HepG2 (cell line): ENCODE measurements at regions not wholly inside any gene's neighbourhood (a gene's known extent, or its start where the extent isn't known, plus 50 kb on each side); places are given as distances from the start of the nearest gene placed in this dataset.
"Not testable (repeated sequence)": the region's sequence is repeated elsewhere in the genome, so short reads cannot be mapped to it uniquely, and the experiment has no call there.

ENCODE experiments used
- ATAC-seq: fragments of 200-7000 bp; cut with Tn5 transposase; 3 replicates; pipeline ENCODE4 v1.9.1; 2020; ENCODE audit warnings: mild to moderate bottlenecking, moderate library complexity
- BruUV-seq: library from RNA; stranded (reverse); fragments of 400-500 nt; replicated peaks from 2 replicates; lab custom pipeline; 2021; lab: Mats Ljungman, UMichigan
- CTCF ChIA-PET: fragments of 300-600 bp; formaldehyde crosslinking; extraction: SDS; loops from one replicate; lab custom pipeline; 2021; ENCODE audit warnings: low total read pairs, inconsistent platforms, low intra/inter-chr PET ratio; lab: Yijun Ruan, JAX
- POLR2A ChIA-PET: fragments of 350-600 bp; sonication (Branson Sonifier 250); formaldehyde crosslinking; loops from one replicate; lab custom pipeline; 2020; ENCODE audit warnings: antibody characterized with exemption, inconsistent platforms; lab: Yijun Ruan, JAX
- DNase-seq: peaks from one replicate; pipeline ENCODE4 v3.0.0-alpha.2; 2015; ENCODE audit warnings: low spot score
- FAIRE-seq: peaks from 3 replicates; lab custom pipeline; 2011; peaks lifted over from hg19 to GRCh38; lab: Jason Lieb, UNC
- H2AFZ ChIP-seq: one replicate; pipeline ENCODE4 v1.6.1; 2011; ENCODE audit warnings: low read length, inconsistent platforms
- H3K27ac ChIP-seq: fragments of 300-600 bp; 3 replicates; pipeline ENCODE4 v1.8.0; 2011; ENCODE audit warnings: mixed run types, mild to moderate bottlenecking, mixed read lengths, low read length, inconsistent platforms; ENCODE audit not compliant: insufficient read depth; ENCODE audit errors: extremely low read length
- H3K27me3 ChIP-seq, 2 experiments: fragments of 200-600 bp in 1 of 2; 2 replicates in 1 of 2; 3 replicates in 1 of 2; pipeline versions ENCODE4 v1.6.0 to v1.8.0; 2011; ENCODE audit warnings: low read length in 2 of 2, mild to moderate bottlenecking in 2 of 2, moderate library complexity in 2 of 2, inconsistent platforms in 1 of 2; ENCODE audit not compliant: insufficient read depth in 2 of 2, control insufficient read depth in 1 of 2
- H3K36me3 ChIP-seq, 2 experiments: fragments of 200-600 bp in 1 of 2; replicated peaks in 1 of 2; 2 replicates in 1 of 2; 3 replicates in 1 of 2; pipeline versions ENCODE4 v1.5.1 to v1.8.0; 2011; ENCODE audit warnings: low read length in 2 of 2, inconsistent platforms in 1 of 2; ENCODE audit not compliant: insufficient read depth in 2 of 2, control insufficient read depth in 1 of 2
- H3K4me1 ChIP-seq: 2 replicates; pipeline ENCODE4 v1.5.1; 2012; ENCODE audit warnings: low read length, inconsistent platforms; ENCODE audit not compliant: insufficient read depth
- H3K4me2 ChIP-seq: 2 replicates; pipeline ENCODE4 v1.6.0; 2011; ENCODE audit warnings: low read depth, low read length, inconsistent platforms
- H3K4me3 ChIP-seq, 3 experiments: fragments of 200-600 bp in 1 of 3; sonication (generic), shearing (Covaris generic) in 1 of 3; replicated peaks in 1 of 3; 2 replicates each; pipeline ENCODE4 v1.5.1; 2011 to 2016; ENCODE audit warnings: low read length in 3 of 3, inconsistent platforms in 2 of 3, low read depth in 2 of 3, mild to moderate bottlenecking in 2 of 3, control low read depth in 1 of 3, mixed read lengths in 1 of 3; ENCODE audit not compliant: insufficient read depth in 1 of 3
- H3K79me2 ChIP-seq: one replicate; pipeline ENCODE4 v1.6.1; 2011; ENCODE audit warnings: low read length, inconsistent platforms; ENCODE audit not compliant: insufficient read depth
- H3K9ac ChIP-seq: 2 replicates; pipeline ENCODE4 v1.6.0; 2011; ENCODE audit warnings: mild to moderate bottlenecking, low read depth, low read length, inconsistent platforms; ENCODE audit not compliant: insufficient read depth
- H3K9me3 ChIP-seq: 2 replicates; pipeline ENCODE4 v1.5.1; 2012; ENCODE audit warnings: mild to moderate bottlenecking, low read length
- H4K20me1 ChIP-seq: 2 replicates; pipeline ENCODE4 v1.6.0; 2011; ENCODE audit warnings: inconsistent platforms, mild to moderate bottlenecking, low read length, moderate library complexity; ENCODE audit not compliant: insufficient read depth
- ATF3 ChIP-seq: sonication (generic); formaldehyde crosslinking; IDR thresholded peaks from 2 replicates; pipeline ENCODE4 v1.4.0; 2020; ENCODE audit warnings: missing genetic modification reagents
- MXD4 ChIP-seq: IDR thresholded peaks from 2 replicates; pipeline ENCODE4 v1.6.1; 2016; ENCODE audit warnings: mild to moderate bottlenecking, missing biosample characterization, missing genetic modification reagents
- MXI1 ChIP-seq: IDR thresholded peaks from 3 replicates; pipeline ENCODE4 v1.6.1; 2012; ENCODE audit warnings: low read depth, low read length, inconsistent platforms, borderline replicate concordance
- TMF1 ChIP-seq: sonication (generic); formaldehyde crosslinking; IDR thresholded peaks from 2 replicates; pipeline ENCODE4 v1.8.1; 2022; ENCODE audit warnings: low read depth, missing genetic modification reagents
- YY1 ChIP-seq: IDR thresholded peaks from 2 replicates; pipeline ENCODE4 v1.6.1; 2011; ENCODE audit warnings: low read length, low read depth, moderate library complexity, mild to moderate bottlenecking; ENCODE audit not compliant: insufficient read depth, insufficient replicate concordance
- ZFP90 ChIP-seq: sonication (generic); formaldehyde crosslinking; IDR thresholded peaks from 2 replicates; pipeline ENCODE4 v1.8.0; 2022; ENCODE audit warnings: missing genetic modification reagents, mild to moderate bottlenecking, inconsistent platforms, borderline replicate concordance
- WGBS: methylation state at CpG from one replicate; pipeline ENCODE4 v1.1.6; 2017; ENCODE audit warnings: low lambda C conversion rate; 5-methylcytosine and 5-hydroxymethylcytosine counted together
- in situ Hi-C: cut with HindIII; loops from 2 replicates; pipeline ENCODE4 v1.10.0; 2017; ENCODE audit warnings: low pct_unique_long_range_greater_than_20kb; ENCODE audit not compliant: extremely low pct_ligation_motif_present
- intact Hi-C: fragments of 100-400 bp; cut with micrococcal nuclease; formaldehyde crosslinking; loops from one replicate; pipeline ENCODE4 v1.10.0; 2022; ENCODE audit not compliant: unreplicated experiment

DNA sequence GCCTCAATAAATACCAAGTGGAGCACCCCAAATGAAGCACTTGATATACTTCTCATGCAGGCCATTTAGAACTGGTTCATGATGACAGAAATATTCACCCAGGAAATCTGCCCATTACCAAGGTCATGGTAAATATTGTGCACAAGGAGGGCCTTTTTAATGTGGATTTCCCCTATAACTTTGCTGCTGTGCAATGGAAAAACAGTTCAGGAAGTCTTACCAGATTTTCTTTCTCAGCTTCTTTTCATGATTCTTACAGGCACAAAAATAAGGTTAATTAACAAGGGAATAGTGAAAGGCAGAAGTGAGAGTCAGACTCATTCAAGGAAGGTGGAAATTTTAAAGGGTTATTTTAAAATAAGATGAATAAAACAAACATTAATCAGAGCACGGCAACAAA lies 904.3 kb upstream of the GRIA3 start:
- Histone ChIP-seq H3K9ac (no peak overlapping the region), H3K27me3 (no peaks in the 10 kb centered on the region), H3K4me3 (no peak overlapping the region), H2AFZ (no peak overlapping the region), H3K36me3 (no peaks in the 10 kb centered on the region), H3K79me2 (no peaks in the 10 kb centered on the region), H3K4me2 (no peak overlapping the region), H4K20me1 (no peaks in the 10 kb centered on the region), H3K4me1 (no peaks in the 10 kb centered on the region), H3K27ac (no peak overlapping the region), H3K9me3 (peaks cover 8% of the 10 kb centered on the region; the same call in 1 of the 2 replicates)
- intact Hi-C loops (no loop called here), in situ Hi-C loops (no loop called here)
- 0% methylated on average over 1 of the region's 1 CpG for WGBS
- TF ChIP-seq YY1, result no peak
- TF ChIP-seq TMF1 (CRISPR knock-in tag), result no peak
- no peak for TF ChIP-seq ZFP90 (CRISPR knock-in tag)
- no peak for TF ChIP-seq ATF3 (CRISPR knock-in tag)
- TF ChIP-seq MXD4, result no peak
- no peak for TF ChIP-seq MXI1
- CTCF ChIA-PET, result no interaction called here
- DNase-seq (no peak), FAIRE-seq (no peak), ATAC-seq (no peak)
- POLR2A ChIA-PET, result no interaction called here
- BruUV-seq, result no TSS peak

DNA sequence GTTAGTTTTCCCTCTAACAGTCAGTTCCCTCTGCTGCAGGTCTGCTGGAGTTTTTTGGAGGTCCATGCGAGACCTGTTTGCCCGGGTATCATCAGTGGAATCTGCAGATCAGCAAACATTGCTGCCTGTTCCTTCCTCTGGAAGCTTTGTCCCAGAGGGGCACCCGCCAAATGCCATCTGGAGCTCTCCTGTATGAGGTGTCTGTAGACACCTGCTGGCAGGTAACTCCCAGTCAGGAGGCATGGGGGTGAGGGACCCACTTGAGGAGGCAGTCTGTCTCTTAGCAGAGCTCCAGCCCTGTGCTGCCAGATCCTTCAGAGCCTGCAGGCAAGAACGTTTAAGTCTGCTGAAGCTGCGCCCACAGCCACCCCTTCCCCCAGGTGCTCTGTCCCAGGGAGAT lies 884.3 kb upstream of the GRIA3 start:
- CTCF ChIA-PET, POLR2A ChIA-PET, FAIRE-seq, DNase-seq, intact Hi-C loops, H3K79me2 ChIP-seq, H3K27me3 ChIP-seq, H3K4me2 ChIP-seq, BruUV-seq, H3K9me3 ChIP-seq, H2AFZ ChIP-seq, H3K36me3 ChIP-seq, H3K9ac ChIP-seq, in situ Hi-C loops, H4K20me1 ChIP-seq, H3K4me1 ChIP-seq, ATAC-seq, H3K27ac ChIP-seq, H3K4me3 ChIP-seq: not testable (repeated sequence)
- WGBS, result 5% methylated on average over 2 of the region's 5 CpGs
